ENCODE measurements at regions not wholly inside any gene's neighbourhood (a gene's known extent, or its start where the extent isn't known, plus 50 kb on each side); places are given as distances from the start of the nearest gene placed in this dataset.
"Not testable (repeated sequence)": the region's sequence is repeated elsewhere in the genome, so short reads cannot be mapped to it uniquely, and the experiment has no call there.

- intact Hi-C loops (cut with DNase I): no loop called here
- Histone ChIP-seq H3K4me3 (replicated peaks in 1 of 3) (no peak overlapping the region), H3K36me3 (no peaks in the 10 kb centered on the region), H3K9me3 (no peaks in the 10 kb centered on the region), H3K27ac (no peak overlapping the region), H3K4me1 (no peaks in the 10 kb centered on the region), H3K27me3 (no peaks in the 10 kb centered on the region)
- TF ChIP-seq, protein P1, sequence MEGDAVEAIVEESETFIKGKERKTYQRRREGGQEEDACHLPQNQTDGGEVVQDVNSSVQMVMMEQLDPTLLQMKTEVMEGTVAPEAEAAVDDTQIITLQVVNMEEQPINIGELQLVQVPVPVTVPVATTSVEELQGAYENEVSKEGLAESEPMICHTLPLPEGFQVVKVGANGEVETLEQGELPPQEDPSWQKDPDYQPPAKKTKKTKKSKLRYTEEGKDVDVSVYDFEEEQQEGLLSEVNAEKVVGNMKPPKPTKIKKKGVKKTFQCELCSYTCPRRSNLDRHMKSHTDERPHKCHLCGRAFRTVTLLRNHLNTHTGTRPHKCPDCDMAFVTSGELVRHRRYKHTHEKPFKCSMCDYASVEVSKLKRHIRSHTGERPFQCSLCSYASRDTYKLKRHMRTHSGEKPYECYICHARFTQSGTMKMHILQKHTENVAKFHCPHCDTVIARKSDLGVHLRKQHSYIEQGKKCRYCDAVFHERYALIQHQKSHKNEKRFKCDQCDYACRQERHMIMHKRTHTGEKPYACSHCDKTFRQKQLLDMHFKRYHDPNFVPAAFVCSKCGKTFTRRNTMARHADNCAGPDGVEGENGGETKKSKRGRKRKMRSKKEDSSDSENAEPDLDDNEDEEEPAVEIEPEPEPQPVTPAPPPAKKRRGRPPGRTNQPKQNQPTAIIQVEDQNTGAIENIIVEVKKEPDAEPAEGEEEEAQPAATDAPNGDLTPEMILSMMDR (IDR thresholded peaks at IDR 0.05): no peak
- TF ChIP-seq POLR2A (IDR thresholded peaks at IDR 0.05): no peak
- DNase-seq: no peak
- WGBS, 2 donors: 92 to 93% methylated on average over 16 of the region's 16 CpGs
These were observed 474.8 kb downstream of the CDH10 start for GRCh38 chr5:24170026-24170425.

- H3K4me3 ChIP-seq (replicated peaks in 1 of 3); DNase-seq; H3K9me3 ChIP-seq; H3K4me1 ChIP-seq; H3K27ac ChIP-seq; H3K36me3 ChIP-seq; H3K27me3 ChIP-seq; intact Hi-C loops (cut with DNase I): not testable (repeated sequence)
- 85% methylated on average over 2 of the region's 2 CpGs for WGBS, 2 donors
These were observed 473.8 kb downstream of the CDH10 start for GRCh38 chr5:24170930-24171329.

GRCh38 chr5:24177821-24178220, 467.0 kb downstream of the CDH10 start:
- intact Hi-C loops (cut with DNase I): no loop called here
- H3K4me1 ChIP-seq: no peaks in the 10 kb centered on the region
- no peak for TF ChIP-seq POLR2A (IDR thresholded peaks at IDR 0.05)
- TF ChIP-seq, protein P1 (IDR thresholded peaks at IDR 0.05): no peak
- H3K9me3 ChIP-seq: no peaks in the 10 kb centered on the region
- no peak overlapping the region for H3K4me3 ChIP-seq (replicated peaks in 1 of 3)
- H3K27me3 ChIP-seq: no peaks in the 10 kb centered on the region
- DNase-seq: no peak
- no peak overlapping the region for H3K27ac ChIP-seq
- no peaks in the 10 kb centered on the region for H3K36me3 ChIP-seq
- WGBS, 2 donors: 82 to 87% methylated on average over 4 of the region's 4 CpGs

DNA sequence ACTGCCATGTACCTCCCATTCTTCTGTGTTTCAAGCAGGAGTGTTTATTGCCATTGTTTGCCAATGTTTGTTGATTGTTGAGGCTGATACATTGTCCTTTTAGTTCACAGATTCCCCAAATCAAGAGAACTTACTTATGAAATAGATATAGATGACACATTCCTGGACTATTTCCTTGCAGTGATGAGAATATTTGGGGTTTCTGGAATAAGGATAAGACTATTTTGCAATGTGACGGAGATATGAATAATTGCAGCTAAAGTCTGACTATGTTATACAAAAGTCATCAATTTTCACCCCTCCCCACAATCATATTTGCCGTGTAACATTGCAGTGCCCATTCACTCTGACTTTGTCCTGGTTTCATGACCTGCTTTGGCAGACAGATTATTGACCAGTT, 460.8 kb downstream of the CDH10 start:
- no peak overlapping the region for H3K27ac ChIP-seq
- H3K4me3 ChIP-seq (replicated peaks in 1 of 3): no peak overlapping the region
- TF ChIP-seq, protein P1 (IDR thresholded peaks at IDR 0.05): no peak
- TF ChIP-seq POLR2A (IDR thresholded peaks at IDR 0.05): no peak
- WGBS, 2 donors: 95 to 96% methylated on average over 2 of the region's 2 CpGs
- no peaks in the 10 kb centered on the region for H3K36me3 ChIP-seq
- intact Hi-C loops (cut with DNase I): no loop called here
- DNase-seq: no peak
- H3K4me1 ChIP-seq: no peaks in the 10 kb centered on the region
- no peaks in the 10 kb centered on the region for H3K9me3 ChIP-seq
- no peaks in the 10 kb centered on the region for H3K27me3 ChIP-seq

GRCh38 chr5:24188216-24188925, 456.4 kb downstream of the CDH10 start:
- intact Hi-C loops (cut with DNase I): no loop called here
- H3K27ac ChIP-seq: no peak overlapping the region
- no peaks in the 10 kb centered on the region for H3K9me3 ChIP-seq
- no peaks in the 10 kb centered on the region for H3K4me1 ChIP-seq
- TF ChIP-seq POLR2A (IDR thresholded peaks at IDR 0.05): no peak
- TF ChIP-seq, protein P1 (IDR thresholded peaks at IDR 0.05): no peak
- no peak for DNase-seq
- no peak overlapping the region for H3K4me3 ChIP-seq (replicated peaks in 1 of 3)
- H3K27me3 ChIP-seq: no peaks in the 10 kb centered on the region
- H3K36me3 ChIP-seq: no peaks in the 10 kb centered on the region
- WGBS, 2 donors: 79 to 82% methylated on average over 7 of the region's 7 CpGs
